K562 (cell line): ENCODE measurements at regions not wholly inside any gene's neighbourhood (a gene's known extent, or its start where the extent isn't known, plus 50 kb on each side); places are given as distances from the start of the nearest gene placed in this dataset.

ENCODE experiments used
- ATAC-seq: fragments of 200-7000 bp; cut with Tn5 transposase; 3 replicates; pipeline ENCODE4 v1.9.1; 2020; ENCODE audit warnings: moderate library complexity
- BruUV-seq: library from RNA; stranded (reverse); fragments of 400-500 nt; replicated peaks from 2 replicates; lab custom pipeline; 2021; lab: Mats Ljungman, UMichigan
- CTCF ChIA-PET: fragments of 300-600 bp; formaldehyde crosslinking; extraction: SDS; loops from one replicate; lab custom pipeline; 2021; ENCODE audit warnings: low intra/inter-chr PET ratio; lab: Yijun Ruan, JAX
- POLR2A ChIA-PET: fragments of 300-600, 350-650 bp; sonication (Branson Sonifier 250); formaldehyde crosslinking; extraction: SDS; loops from one replicate; lab custom pipeline; 2021; ENCODE audit warnings: antibody characterized with exemption, inconsistent platforms; lab: Yijun Ruan, JAX
- DNase-seq, 4 experiments: peaks; one replicate each; pipeline versions ENCODE4 v3.0.0 to v3.0.0-alpha.2; 2011 to 2018; ENCODE audit warnings: low spot score in 3 of 4, mixed read lengths in 3 of 4; ENCODE audit errors: extremely low read depth in 1 of 4
- FAIRE-seq: peaks from 2 replicates; lab custom pipeline; 2011; peaks lifted over from hg19 to GRCh38; lab: Jason Lieb, UNC
- H2AFZ ChIP-seq: 2 replicates; pipeline ENCODE4 v1.6.0; 2011; ENCODE audit warnings: low read depth, low read length, control low read depth, inconsistent platforms
- H3K27ac ChIP-seq: fragments of 200-600 bp; 3 replicates; pipeline ENCODE4 v1.8.0; 2011; ENCODE audit warnings: low read depth, mild to moderate bottlenecking, control low read depth, inconsistent platforms, low read length, moderate library complexity, mixed read lengths; ENCODE audit errors: extremely low read depth
- H3K27me3 ChIP-seq, 2 experiments: fragments of 300-600 bp in 1 of 2; 2 replicates in 1 of 2; 3 replicates in 1 of 2; pipeline versions ENCODE4 v1.6.0 to v1.8.0; 2011; ENCODE audit warnings: inconsistent platforms in 2 of 2, low read length in 2 of 2, mild to moderate bottlenecking in 1 of 2, mixed read lengths in 1 of 2, moderate library complexity in 1 of 2; ENCODE audit not compliant: control insufficient read depth in 2 of 2, insufficient read depth in 2 of 2
- H3K36me3 ChIP-seq: fragments of 300-600 bp; 3 replicates; pipeline ENCODE4 v1.8.0; 2011; ENCODE audit warnings: mild to moderate bottlenecking, low read length, inconsistent platforms; ENCODE audit not compliant: control insufficient read depth, insufficient read depth
- H3K4me1 ChIP-seq, 2 experiments: fragments of 200-600 bp in 1 of 2; replicated peaks in 1 of 2; 2 replicates in 1 of 2; 3 replicates in 1 of 2; pipeline versions ENCODE4 v1.5.1 to v1.8.0; 2011; ENCODE audit warnings: inconsistent platforms in 2 of 2, low read length in 2 of 2, mild to moderate bottlenecking in 1 of 2, mixed read lengths in 1 of 2, moderate library complexity in 1 of 2; ENCODE audit not compliant: control insufficient read depth in 2 of 2, insufficient read depth in 2 of 2
- H3K4me2 ChIP-seq: 2 replicates; pipeline ENCODE4 v1.6.1; 2011; ENCODE audit warnings: low read length, control low read depth, inconsistent platforms, mixed read lengths; ENCODE audit not compliant: insufficient read depth
- H3K4me3 ChIP-seq: fragments of 200-600 bp; sonication (generic), shearing (Covaris generic); 2 replicates; pipeline ENCODE4 v1.5.1; 2016; ENCODE audit warnings: control low read depth, inconsistent platforms
- H3K79me2 ChIP-seq: fragments of 200-600 bp; 3 replicates; pipeline ENCODE4 v1.8.0; 2011; ENCODE audit warnings: low read length, inconsistent platforms; ENCODE audit not compliant: control insufficient read depth, insufficient read depth
- H3K9ac ChIP-seq, 2 experiments: 2 replicates each; pipeline versions ENCODE4 v1.6.0 to v1.6.1; 2011; ENCODE audit warnings: low read depth in 2 of 2, low read length in 2 of 2, control low read depth in 1 of 2, inconsistent platforms in 1 of 2, mild to moderate bottlenecking in 1 of 2, mixed read lengths in 1 of 2; ENCODE audit not compliant: insufficient read depth in 1 of 2
- H3K9me1 ChIP-seq: one replicate; pipeline ENCODE4 v1.6.0; 2011; ENCODE audit warnings: inconsistent platforms, mild to moderate bottlenecking, low read length, moderate library complexity; ENCODE audit not compliant: control insufficient read depth, insufficient read depth
- H3K9me3 ChIP-seq: replicated peaks from 2 replicates; pipeline ENCODE4 v1.5.1; 2011; ENCODE audit warnings: low read depth, low read length, inconsistent platforms; ENCODE audit not compliant: control insufficient read depth, insufficient read depth
- H4K20me1 ChIP-seq: replicated peaks from 2 replicates; pipeline ENCODE4 v1.6.1; 2011; ENCODE audit warnings: low read length, inconsistent platforms, mixed read lengths; ENCODE audit not compliant: control insufficient read depth, insufficient read depth
- CLOCK ChIP-seq: fragments of 250-450 bp; sonication (Bioruptor Pico); IDR thresholded peaks from 2 replicates; pipeline ENCODE4 v1.4.0; 2020; ENCODE audit warnings: mild to moderate bottlenecking, moderate library complexity, borderline replicate concordance
- CTCFL ChIP-seq: IDR thresholded peaks from 2 replicates; pipeline ENCODE4 v1.6.1; 2011; ENCODE audit warnings: borderline replicate concordance, low read depth, mild to moderate bottlenecking, moderate library complexity, low read length; ENCODE audit not compliant: insufficient read depth, poor library complexity, severe bottlenecking
- EGR1 ChIP-seq: fragments of 450-650 bp; conservative IDR thresholded peaks from 2 replicates; pipeline ENCODE4 v1.6.1; 2017; ENCODE audit warnings: mild to moderate bottlenecking
- HIVEP1 ChIP-seq: fragments of 250-450 bp; sonication (Bioruptor Pico); IDR thresholded peaks from 2 replicates; pipeline ENCODE4 v1.4.0; 2020; ENCODE audit warnings: mild to moderate bottlenecking
- HNRNPL ChIP-seq: fragments of 200-400 bp; formaldehyde crosslinking; IDR thresholded peaks from 2 replicates; pipeline ENCODE4 v1.6.1; 2017; ENCODE audit warnings: low read depth, mild to moderate bottlenecking, low read length
- HSF4 ChIP-seq: fragments of 250-450 bp; sonication (Bioruptor Pico); IDR thresholded peaks from 2 replicates; pipeline ENCODE4 v2.1.2; 2022; ENCODE audit warnings: mild to moderate bottlenecking, moderate library complexity, borderline replicate concordance
- MAFK ChIP-seq: IDR thresholded peaks from 2 replicates; pipeline ENCODE4 v1.6.1; 2011; ENCODE audit warnings: low read length, improper control_type of control experiment
- MTA3 ChIP-seq: fragments of 450-650 bp; formaldehyde crosslinking; IDR thresholded peaks from 2 replicates; pipeline ENCODE4 v1.6.1; 2017; ENCODE audit warnings: mild to moderate bottlenecking, borderline replicate concordance
- NUFIP1 ChIP-seq: fragments of 450-650 bp; IDR thresholded peaks from 2 replicates; pipeline ENCODE4 v1.6.1; 2018; ENCODE audit not compliant: partially characterized antibody
- PTRF ChIP-seq: fragments of 450-650 bp; IDR thresholded peaks from 2 replicates; pipeline ENCODE4 v1.6.1; 2016; ENCODE audit warnings: mild to moderate bottlenecking, missing genetic modification characterization, missing compliant biosample characterization
- SREBF2 ChIP-seq: sonication (generic); formaldehyde crosslinking; IDR thresholded peaks from 2 replicates; pipeline ENCODE4 v1.4.0; 2020; ENCODE audit warnings: mild to moderate bottlenecking, missing genetic modification reagents
- TAF15 ChIP-seq: fragments of 200-400 bp; formaldehyde crosslinking; IDR thresholded peaks from 2 replicates; pipeline ENCODE4 v1.6.1; 2017; ENCODE audit warnings: mild to moderate bottlenecking, low read depth, low read length, moderate library complexity
- ZNF165 ChIP-seq: fragments of 250-450 bp; sonication (Bioruptor Pico); IDR thresholded peaks from 2 replicates; pipeline ENCODE4 v1.4.0; 2020; ENCODE audit warnings: borderline replicate concordance
- ZNF232 ChIP-seq: sonication (generic); formaldehyde crosslinking; IDR thresholded peaks from 2 replicates; pipeline ENCODE4 v1.8.0; 2022; ENCODE audit warnings: mild to moderate bottlenecking, missing genetic modification reagents
- WGBS: fragments of 100-300 bp; shearing (Covaris generic); methylation state at CpG from one replicate; pipeline ENCODE4 v1.1.6; 2016; ENCODE audit warnings: low coverage, mixed read lengths; ENCODE audit not compliant: insufficient coverage; ENCODE audit errors: missing lambda C conversion rate; 5-methylcytosine and 5-hydroxymethylcytosine counted together
- in situ Hi-C: fragments of 300-500 bp; cut with MboI; formaldehyde crosslinking; loops from 4 replicates; pipeline ENCODE4 v1.15.0; 2018; ENCODE audit warnings: inconsistent platforms, mixed read lengths
- intact Hi-C: fragments of 100-400 bp; cut with micrococcal nuclease; formaldehyde crosslinking; loops from 2 replicates; pipeline ENCODE4 v1.14.2; 2022

- DNase-seq, result no peak
- H3K4me1 ChIP-seq, result no peaks in the 10 kb centered on the region
- in situ Hi-C loops (no loop called here), intact Hi-C loops (no loop called here)
- no peaks in the 10 kb centered on the region for H3K79me2 ChIP-seq
- no peaks in the 10 kb centered on the region for H3K9me1 ChIP-seq
- no peaks in the 10 kb centered on the region for H3K36me3 ChIP-seq
- FAIRE-seq, result no peak
- POLR2A ChIA-PET, result no interaction called here
- H3K4me2 ChIP-seq, result no peak overlapping the region
- no peak overlapping the region for H3K9ac ChIP-seq
- no peaks in the 10 kb centered on the region for H3K9me3 ChIP-seq
- H4K20me1 ChIP-seq, result no peaks in the 10 kb centered on the region
- H2AFZ ChIP-seq, result no peak overlapping the region
- no peaks in the 10 kb centered on the region for H3K27me3 ChIP-seq
- no peak overlapping the region for H3K27ac ChIP-seq
- 0% methylated on average over 3 of the region's 4 CpGs for WGBS
- TF ChIP-seq EGR1 (no peak), PTRF (no peak)
- no peak overlapping the region for H3K4me3 ChIP-seq
- no TSS peak for BruUV-seq
- ATAC-seq, result no peak
- CTCF ChIA-PET, result no interaction called here
Measured at GRCh38 chr9:12095931-12096330, 597.3 kb upstream of the TYRP1 start.

- FAIRE-seq (no peak), DNase-seq (no peak), ATAC-seq (no peak)
- no peaks in the 10 kb centered on the region for H3K27me3 ChIP-seq
- in situ Hi-C loops, result no loop called here
- intact Hi-C loops, result no loop called here
- H3K9ac ChIP-seq, result no peak overlapping the region
- H3K4me2 ChIP-seq, result no peak overlapping the region
- no TSS peak for BruUV-seq
- ChIA-PET CTCF (no interaction called here), POLR2A (no interaction called here)
- H4K20me1 ChIP-seq, result no peaks in the 10 kb centered on the region
- no peaks in the 10 kb centered on the region for H3K4me1 ChIP-seq
- H3K9me1 ChIP-seq, result no peaks in the 10 kb centered on the region
- no peaks in the 10 kb centered on the region for H3K9me3 ChIP-seq
- no peaks in the 10 kb centered on the region for H3K36me3 ChIP-seq
- H3K79me2 ChIP-seq, result no peaks in the 10 kb centered on the region
- no peak overlapping the region for H3K27ac ChIP-seq
- no peak overlapping the region for H2AFZ ChIP-seq
- H3K4me3 ChIP-seq, result no peak overlapping the region
- 0% methylated on average over 2 of the region's 2 CpGs for WGBS
- no peak for TF ChIP-seq ZNF232 (CRISPR knock-in tag)
- TF ChIP-seq NUFIP1, result no peak
- TF ChIP-seq HIVEP1 (CRISPR knock-in tag), result no peak
- TF ChIP-seq TAF15, result no peak
- no peak for TF ChIP-seq ZNF165
- TF ChIP-seq CLOCK (CRISPR knock-in tag), result no peak
- no peak for TF ChIP-seq HSF4
- no peak for TF ChIP-seq HNRNPL
- TF ChIP-seq CTCFL, result no peak
- no peak for TF ChIP-seq MTA3
- TF ChIP-seq SREBF2 (CRISPR knock-in tag), result no peak
- TF ChIP-seq MAFK, result no peak
Measured at GRCh38 chr9:12133416-12133815, 559.8 kb upstream of the TYRP1 start.
